Lower leg skin (tissue), 3 donors: ENCODE measurements at regions not wholly inside any gene's neighbourhood (a gene's known extent, or its start where the extent isn't known, plus 50 kb on each side); places are given as distances from the start of the nearest gene placed in this dataset.

ENCODE experiments used
- CTCF ChIP-seq, 3 donors: fragments of 450-650 bp; IDR thresholded peaks; one replicate each; pipeline ENCODE4 v1.5.1; 2016; ENCODE audit warnings: antibody characterized with exemption in 3 of 3, mild to moderate bottlenecking in 3 of 3, moderate library complexity in 2 of 3
- POLR2A ChIP-seq, 2 donors: fragments of 450-650 bp; IDR thresholded peaks; one replicate each; pipeline ENCODE4 v1.6.1; 2016 to 2017; ENCODE audit warnings: antibody characterized with exemption in 2 of 2, mild to moderate bottlenecking in 1 of 2, moderate library complexity in 1 of 2

DNA sequence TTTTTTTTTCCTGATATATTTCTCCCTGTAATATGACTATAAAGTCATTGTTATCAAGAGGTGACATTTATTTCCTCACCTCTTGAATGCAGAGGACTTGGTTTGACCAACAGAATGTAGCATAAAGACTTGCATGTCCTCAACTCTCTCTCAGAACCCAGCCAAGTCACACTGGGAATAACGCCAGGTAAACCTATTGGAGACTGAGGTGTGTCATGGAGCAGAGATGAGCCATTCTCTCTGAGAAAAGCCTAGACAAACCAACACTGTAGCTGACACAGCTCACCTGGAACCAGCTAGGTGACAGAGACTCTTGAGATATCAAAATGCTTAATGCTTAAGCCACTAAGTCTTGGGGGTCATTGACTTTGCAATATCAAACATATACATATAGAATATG, 533.6 kb downstream of the HAO1 start:
- TF ChIP-seq CTCF (IDR thresholded peaks at IDR 0.05) (no peak), POLR2A (IDR thresholded peaks at IDR 0.05) (no peak)
